ENCODE measurements at regions not wholly inside any gene's neighbourhood (a gene's known extent, or its start where the extent isn't known, plus 50 kb on each side); places are given as distances from the start of the nearest gene placed in this dataset.

- intact Hi-C loops (cut with micrococcal nuclease) = no loop called here
- Histone ChIP-seq H3K79me2 (ENCODE audit: low read length) (no peaks in the 10 kb centered on the region), H3K9me2 (replicated peaks; ENCODE audit: low read length) (no peaks in the 10 kb centered on the region), H3K27me3 (ENCODE audit: low read length) (no peaks in the 10 kb centered on the region), H3F3A (ENCODE audit: low read length, unreplicated experiment) (no peaks in the 10 kb centered on the region), H3K27ac (ENCODE audit: low read length) (no peak overlapping the region), H3K4me2 (ENCODE audit: low read length) (no peak overlapping the region), H4K20me1 (ENCODE audit: low read length) (no peaks in the 10 kb centered on the region), H3K4me3 (ENCODE audit: low read length) (no peak overlapping the region), H3K36me3 (ENCODE audit: low read depth, low read length) (no peaks in the 10 kb centered on the region), H3K4me1 (ENCODE audit: insufficient read depth, low read length) (peaks cover 23% of the 10 kb centered on the region), H3K9me3 (ENCODE audit: low read length) (no peaks in the 10 kb centered on the region), H3K9ac (ENCODE audit: low read length) (no peak overlapping the region), H2AFZ (ENCODE audit: low read length) (no peak overlapping the region)
- POLR2A ChIA-PET (ENCODE audit: unreplicated experiment) = no interaction called here
- ATAC-seq (no peak), DNase-seq (peak; percentile 19)
- BruUV-seq (replicated peaks) = no TSS peak
- CTCF ChIA-PET = no interaction called here
- TF ChIP-seq, protein P1, sequence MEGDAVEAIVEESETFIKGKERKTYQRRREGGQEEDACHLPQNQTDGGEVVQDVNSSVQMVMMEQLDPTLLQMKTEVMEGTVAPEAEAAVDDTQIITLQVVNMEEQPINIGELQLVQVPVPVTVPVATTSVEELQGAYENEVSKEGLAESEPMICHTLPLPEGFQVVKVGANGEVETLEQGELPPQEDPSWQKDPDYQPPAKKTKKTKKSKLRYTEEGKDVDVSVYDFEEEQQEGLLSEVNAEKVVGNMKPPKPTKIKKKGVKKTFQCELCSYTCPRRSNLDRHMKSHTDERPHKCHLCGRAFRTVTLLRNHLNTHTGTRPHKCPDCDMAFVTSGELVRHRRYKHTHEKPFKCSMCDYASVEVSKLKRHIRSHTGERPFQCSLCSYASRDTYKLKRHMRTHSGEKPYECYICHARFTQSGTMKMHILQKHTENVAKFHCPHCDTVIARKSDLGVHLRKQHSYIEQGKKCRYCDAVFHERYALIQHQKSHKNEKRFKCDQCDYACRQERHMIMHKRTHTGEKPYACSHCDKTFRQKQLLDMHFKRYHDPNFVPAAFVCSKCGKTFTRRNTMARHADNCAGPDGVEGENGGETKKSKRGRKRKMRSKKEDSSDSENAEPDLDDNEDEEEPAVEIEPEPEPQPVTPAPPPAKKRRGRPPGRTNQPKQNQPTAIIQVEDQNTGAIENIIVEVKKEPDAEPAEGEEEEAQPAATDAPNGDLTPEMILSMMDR (conservative IDR thresholded peaks at IDR 0.05; ENCODE audit: low read depth, low read length) = no peak
- TF ChIP-seq EZH2phosphoT487 (IDR thresholded peaks at IDR 0.05; ENCODE audit: borderline replicate concordance, low read length) = no peak
- TF ChIP-seq EZH2 (IDR thresholded peaks at IDR 0.05; ENCODE audit: low read length, unreplicated experiment) = no peak
These were observed 975.4 kb upstream of the NDST4 start for GRCh38 chr4:116088771-116089170.

DNA sequence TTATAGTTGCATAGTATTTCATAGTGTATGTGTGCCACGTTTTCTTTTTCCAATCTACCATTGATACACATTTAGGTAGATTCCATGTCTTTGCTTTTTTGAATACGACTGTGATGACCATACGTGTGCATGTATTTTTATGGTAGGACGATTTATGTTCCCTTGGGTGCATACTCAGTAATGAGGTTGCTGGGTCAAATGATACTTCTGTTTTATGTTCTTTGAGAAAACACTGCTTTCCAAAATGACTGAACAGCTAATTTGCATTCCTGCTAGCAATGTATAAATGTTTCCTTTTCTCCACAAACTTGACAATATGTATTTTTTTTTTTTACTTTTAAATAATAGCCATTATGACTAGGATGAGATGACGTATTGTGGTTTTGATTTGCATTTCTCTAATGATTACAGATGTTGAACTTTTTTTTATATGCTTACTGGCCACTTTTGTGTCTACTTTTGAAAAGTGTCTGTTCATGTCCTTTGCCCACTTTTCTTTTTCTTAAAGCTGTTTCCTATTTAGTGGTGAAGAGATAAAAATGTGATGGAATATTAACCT, 969.5 kb upstream of the NDST4 start:
- H3K4me1 ChIP-seq (ENCODE audit: insufficient read depth, low read length) = no peaks in the 10 kb centered on the region
- no peak overlapping the region for H2AFZ ChIP-seq (ENCODE audit: low read length)
- no peaks in the 10 kb centered on the region for H3K9me3 ChIP-seq (ENCODE audit: low read length)
- H3K27me3 ChIP-seq (ENCODE audit: low read length) = no peaks in the 10 kb centered on the region
- H3F3A ChIP-seq (ENCODE audit: low read length, unreplicated experiment) = no peaks in the 10 kb centered on the region
- H3K79me2 ChIP-seq (ENCODE audit: low read length) = no peaks in the 10 kb centered on the region
- ChIA-PET CTCF (no interaction called here), POLR2A (ENCODE audit: unreplicated experiment) (no interaction called here)
- H3K36me3 ChIP-seq (ENCODE audit: low read depth, low read length) = no peaks in the 10 kb centered on the region
- no peak overlapping the region for H3K4me3 ChIP-seq (ENCODE audit: low read length)
- no peak overlapping the region for H3K9ac ChIP-seq (ENCODE audit: low read length)
- no TSS peak for BruUV-seq (replicated peaks)
- no peaks in the 10 kb centered on the region for H4K20me1 ChIP-seq (ENCODE audit: low read length)
- no peaks in the 10 kb centered on the region for H3K9me2 ChIP-seq (replicated peaks; ENCODE audit: low read length)
- TF ChIP-seq EZH2phosphoT487 (IDR thresholded peaks at IDR 0.05; ENCODE audit: borderline replicate concordance, low read length) (no peak), EZH2 (IDR thresholded peaks at IDR 0.05; ENCODE audit: low read length, unreplicated experiment) (no peak)
- TF ChIP-seq, protein P1 (conservative IDR thresholded peaks at IDR 0.05; ENCODE audit: low read depth, low read length) = no peak
- H3K27ac ChIP-seq (ENCODE audit: low read length) = no peak overlapping the region
- H3K4me2 ChIP-seq (ENCODE audit: low read length) = no peak overlapping the region
- ATAC-seq (no peak), DNase-seq (no peak)
- intact Hi-C loops (cut with micrococcal nuclease) = no loop called here

DNA sequence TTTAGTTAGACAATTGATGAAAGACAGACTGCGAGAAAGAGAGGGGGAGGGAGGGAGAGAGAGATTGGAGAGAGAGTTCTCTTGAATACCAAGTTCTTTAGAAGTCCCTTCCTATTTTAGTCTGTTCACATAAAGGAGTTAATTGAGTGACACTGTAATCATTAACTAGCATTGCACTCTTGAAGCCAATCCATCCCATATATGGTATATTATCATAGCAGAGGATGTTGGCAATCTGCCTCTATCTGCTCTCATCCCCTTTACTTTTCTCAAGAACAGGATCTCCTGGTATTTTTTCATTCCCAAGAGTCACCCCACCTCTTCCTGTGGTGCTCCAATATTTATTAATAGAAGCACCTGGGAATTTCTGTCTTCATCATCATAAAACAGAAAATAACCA, 959.6 kb upstream of the NDST4 start:
- peaks cover 10% of the 10 kb centered on the region for H3K4me1 ChIP-seq (ENCODE audit: insufficient read depth, low read length)
- intact Hi-C loops (cut with micrococcal nuclease) = no loop called here
- CTCF ChIA-PET = no interaction called here

More for the DNA sequence above, 959.6 kb upstream of the NDST4 start:
- no peaks in the 10 kb centered on the region for H4K20me1 ChIP-seq (ENCODE audit: low read length)
- H3K79me2 ChIP-seq (ENCODE audit: low read length) = no peaks in the 10 kb centered on the region
- no peak overlapping the region for H3K9ac ChIP-seq (ENCODE audit: low read length)
- H3K27me3 ChIP-seq (ENCODE audit: low read length) = no peaks in the 10 kb centered on the region
- no peak overlapping the region for H2AFZ ChIP-seq (ENCODE audit: low read length)
- DNase-seq (peak; percentile 16), ATAC-seq (no peak)
- TF ChIP-seq, protein P1 (conservative IDR thresholded peaks at IDR 0.05; ENCODE audit: low read depth, low read length) = no peak
- no peak for TF ChIP-seq EZH2phosphoT487 (IDR thresholded peaks at IDR 0.05; ENCODE audit: borderline replicate concordance, low read length)
- TF ChIP-seq EZH2 (IDR thresholded peaks at IDR 0.05; ENCODE audit: low read length, unreplicated experiment) = no peak
- no peak overlapping the region for H3K4me2 ChIP-seq (ENCODE audit: low read length)
- no peak overlapping the region for H3K4me3 ChIP-seq (ENCODE audit: low read length)
- H3F3A ChIP-seq (ENCODE audit: low read length, unreplicated experiment) = no peaks in the 10 kb centered on the region
- POLR2A ChIA-PET (ENCODE audit: unreplicated experiment) = no interaction called here
- H3K9me2 ChIP-seq (replicated peaks; ENCODE audit: low read length) = no peaks in the 10 kb centered on the region
- H3K9me3 ChIP-seq (ENCODE audit: low read length) = no peaks in the 10 kb centered on the region
- H3K27ac ChIP-seq (ENCODE audit: low read length) = no peak overlapping the region
- H3K36me3 ChIP-seq (ENCODE audit: low read depth, low read length) = no peaks in the 10 kb centered on the region
- BruUV-seq (replicated peaks) = no TSS peak

Measured in PC-3 (cell line).